ENCODE measurements at regions not wholly inside any gene's neighbourhood (a gene's known extent, or its start where the extent isn't known, plus 50 kb on each side); places are given as distances from the start of the nearest gene placed in this dataset.

DNA sequence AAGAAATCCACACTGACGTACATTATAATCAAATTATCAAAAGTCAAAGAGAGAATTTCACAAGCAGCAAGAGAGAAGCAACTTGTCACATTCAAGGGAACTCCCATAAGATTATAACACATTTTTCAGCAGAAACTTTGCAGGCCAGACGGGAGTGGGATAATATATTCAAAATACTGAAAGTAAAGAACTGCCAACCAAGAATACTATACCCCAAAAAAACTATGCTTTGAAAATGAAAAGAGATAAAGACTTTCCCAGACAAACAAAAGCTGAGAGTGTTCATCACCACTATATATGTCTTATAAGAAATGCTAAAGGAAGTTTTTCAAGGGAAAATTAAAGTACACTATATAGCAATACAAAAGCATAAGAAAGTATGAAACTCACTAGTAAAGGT, 91.5 kb upstream of the PPP2R3A start:
- TF ChIP-seq, protein P1, sequence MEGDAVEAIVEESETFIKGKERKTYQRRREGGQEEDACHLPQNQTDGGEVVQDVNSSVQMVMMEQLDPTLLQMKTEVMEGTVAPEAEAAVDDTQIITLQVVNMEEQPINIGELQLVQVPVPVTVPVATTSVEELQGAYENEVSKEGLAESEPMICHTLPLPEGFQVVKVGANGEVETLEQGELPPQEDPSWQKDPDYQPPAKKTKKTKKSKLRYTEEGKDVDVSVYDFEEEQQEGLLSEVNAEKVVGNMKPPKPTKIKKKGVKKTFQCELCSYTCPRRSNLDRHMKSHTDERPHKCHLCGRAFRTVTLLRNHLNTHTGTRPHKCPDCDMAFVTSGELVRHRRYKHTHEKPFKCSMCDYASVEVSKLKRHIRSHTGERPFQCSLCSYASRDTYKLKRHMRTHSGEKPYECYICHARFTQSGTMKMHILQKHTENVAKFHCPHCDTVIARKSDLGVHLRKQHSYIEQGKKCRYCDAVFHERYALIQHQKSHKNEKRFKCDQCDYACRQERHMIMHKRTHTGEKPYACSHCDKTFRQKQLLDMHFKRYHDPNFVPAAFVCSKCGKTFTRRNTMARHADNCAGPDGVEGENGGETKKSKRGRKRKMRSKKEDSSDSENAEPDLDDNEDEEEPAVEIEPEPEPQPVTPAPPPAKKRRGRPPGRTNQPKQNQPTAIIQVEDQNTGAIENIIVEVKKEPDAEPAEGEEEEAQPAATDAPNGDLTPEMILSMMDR (IDR thresholded peaks at IDR 0.05), result no peak
- TF ChIP-seq POLR2A (IDR thresholded peaks at IDR 0.05), result no peak
